Tibial nerve (tissue), 4 donors: ENCODE measurements at regions not wholly inside any gene's neighbourhood (a gene's known extent, or its start where the extent isn't known, plus 50 kb on each side); places are given as distances from the start of the nearest gene placed in this dataset.

Experiments used
- EP300 ChIP-seq, 2 donors: sonication (generic); formaldehyde crosslinking; IDR thresholded peaks; one replicate each; pipeline ENCODE4 v1.6.1; 2017; ENCODE audit warnings: antibody characterized with exemption in 2 of 2, mild to moderate bottlenecking in 1 of 2
- POLR2A ChIP-seq, 2 donors: fragments of 450-650 bp; IDR thresholded peaks; one replicate each; pipeline ENCODE4 v1.6.1; 2017; ENCODE audit warnings: antibody characterized with exemption in 2 of 2, mild to moderate bottlenecking in 2 of 2, moderate library complexity in 2 of 2
- TF ChIP-seq, protein P1 (sequence below), 5 experiments: fragments of 200-600 bp in 3 of 5; fragments of 450-650 bp in 2 of 5; sonication (generic) in 3 of 5; IDR thresholded peaks; one replicate each; pipeline ENCODE4 v1.5.1; 2016 to 2019; ENCODE audit warnings: antibody characterized with exemption in 5 of 5, mild to moderate bottlenecking in 3 of 5, moderate library complexity in 2 of 5

DNA sequence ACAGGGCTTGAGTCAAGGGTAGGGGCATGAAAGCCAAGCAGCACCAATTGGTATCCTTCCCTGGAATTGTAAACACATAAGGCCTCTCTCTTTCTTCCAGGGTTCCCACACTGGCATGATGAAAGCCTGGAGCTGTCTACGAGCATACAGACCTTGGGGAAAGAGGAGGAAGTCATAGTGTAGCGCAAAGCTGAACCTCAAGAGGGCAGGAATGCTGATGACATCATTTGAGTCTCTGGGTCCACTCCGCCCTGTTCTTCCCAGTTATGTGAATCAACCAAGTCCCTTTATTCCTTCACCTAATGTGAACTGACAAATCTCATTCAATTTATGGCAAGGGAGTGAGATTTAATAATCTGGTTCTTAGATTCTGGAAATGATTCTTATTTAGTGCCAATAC is 266.4 kb upstream of the NCAM1 start:
- TF ChIP-seq, protein P1, sequence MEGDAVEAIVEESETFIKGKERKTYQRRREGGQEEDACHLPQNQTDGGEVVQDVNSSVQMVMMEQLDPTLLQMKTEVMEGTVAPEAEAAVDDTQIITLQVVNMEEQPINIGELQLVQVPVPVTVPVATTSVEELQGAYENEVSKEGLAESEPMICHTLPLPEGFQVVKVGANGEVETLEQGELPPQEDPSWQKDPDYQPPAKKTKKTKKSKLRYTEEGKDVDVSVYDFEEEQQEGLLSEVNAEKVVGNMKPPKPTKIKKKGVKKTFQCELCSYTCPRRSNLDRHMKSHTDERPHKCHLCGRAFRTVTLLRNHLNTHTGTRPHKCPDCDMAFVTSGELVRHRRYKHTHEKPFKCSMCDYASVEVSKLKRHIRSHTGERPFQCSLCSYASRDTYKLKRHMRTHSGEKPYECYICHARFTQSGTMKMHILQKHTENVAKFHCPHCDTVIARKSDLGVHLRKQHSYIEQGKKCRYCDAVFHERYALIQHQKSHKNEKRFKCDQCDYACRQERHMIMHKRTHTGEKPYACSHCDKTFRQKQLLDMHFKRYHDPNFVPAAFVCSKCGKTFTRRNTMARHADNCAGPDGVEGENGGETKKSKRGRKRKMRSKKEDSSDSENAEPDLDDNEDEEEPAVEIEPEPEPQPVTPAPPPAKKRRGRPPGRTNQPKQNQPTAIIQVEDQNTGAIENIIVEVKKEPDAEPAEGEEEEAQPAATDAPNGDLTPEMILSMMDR (IDR thresholded peaks at IDR 0.05): no peak
- TF ChIP-seq POLR2A (IDR thresholded peaks at IDR 0.05) (no peak), EP300 (IDR thresholded peaks at IDR 0.05) (no peak)
